HEK293 (cell line): ENCODE measurements at regions not wholly inside any gene's neighbourhood (a gene's known extent, or its start where the extent isn't known, plus 50 kb on each side); places are given as distances from the start of the nearest gene placed in this dataset.

Experiments used
- MZF1 ChIP-seq: fragments of 450-650 bp; formaldehyde crosslinking; IDR thresholded peaks from 2 replicates; pipeline ENCODE4 v1.5.1; 2017; ENCODE audit warnings: missing biosample characterization, missing genetic modification characterization, borderline replicate concordance
- OSR2 ChIP-seq: fragments of 450-650 bp; formaldehyde crosslinking; IDR thresholded peaks from 2 replicates; pipeline ENCODE4 v1.5.1; 2016; ENCODE audit warnings: missing biosample characterization, missing genetic modification characterization
- PRDM6 ChIP-seq: fragments of 450-650 bp; formaldehyde crosslinking; IDR thresholded peaks from 2 replicates; pipeline ENCODE4 v1.5.1; 2017; ENCODE audit warnings: missing biosample characterization, missing genetic modification characterization
- REST ChIP-seq: fragments of 450-650 bp; formaldehyde crosslinking; IDR thresholded peaks from 2 replicates; pipeline ENCODE4 v1.5.1; 2016; ENCODE audit warnings: missing biosample characterization, missing genetic modification characterization
- SCRT1 ChIP-seq: fragments of 450-650 bp; formaldehyde crosslinking; IDR thresholded peaks from 2 replicates; pipeline ENCODE4 v1.5.1; 2016; ENCODE audit warnings: missing biosample characterization, missing genetic modification characterization, borderline replicate concordance
- SETDB1 ChIP-seq: IDR thresholded peaks from one replicate; pipeline ENCODE4 v1.6.1; 2017; ENCODE audit warnings: mild to moderate bottlenecking, low read length, moderate library complexity, mixed read lengths; ENCODE audit not compliant: insufficient read length
- TCF7L2 ChIP-seq: IDR thresholded peaks from 2 replicates; pipeline ENCODE4 v1.6.1; 2011; ENCODE audit warnings: low read depth, mild to moderate bottlenecking, inconsistent platforms, low read length, moderate library complexity, borderline replicate concordance
- ZBTB7A ChIP-seq: fragments of 450-650 bp; formaldehyde crosslinking; IDR thresholded peaks from 2 replicates; pipeline ENCODE4 v1.5.1; 2016; ENCODE audit warnings: low read depth, missing biosample characterization, missing genetic modification characterization
- ZBTB8A ChIP-seq: fragments of 450-650 bp; formaldehyde crosslinking; IDR thresholded peaks from 2 replicates; pipeline ENCODE4 v1.5.1; 2016; ENCODE audit warnings: missing biosample characterization, missing genetic modification characterization
- ZEB2 ChIP-seq: fragments of 450-650 bp; formaldehyde crosslinking; IDR thresholded peaks from 2 replicates; pipeline ENCODE4 v1.5.1; 2016; ENCODE audit warnings: missing biosample characterization, missing genetic modification characterization
- ZFP41 ChIP-seq: fragments of 450-650 bp; formaldehyde crosslinking; IDR thresholded peaks from 2 replicates; pipeline ENCODE4 v1.5.1; 2016; ENCODE audit warnings: missing biosample characterization, missing genetic modification characterization, borderline replicate concordance
- ZFP69B ChIP-seq: fragments of 450-650 bp; formaldehyde crosslinking; IDR thresholded peaks from 2 replicates; pipeline ENCODE4 v1.5.1; 2016; ENCODE audit warnings: missing biosample characterization, missing genetic modification characterization
- ZIC2 ChIP-seq: fragments of 450-650 bp; formaldehyde crosslinking; IDR thresholded peaks from 2 replicates; pipeline ENCODE4 v1.5.1; 2016; ENCODE audit warnings: missing biosample characterization, missing genetic modification characterization
- ZNF202 ChIP-seq: fragments of 450-650 bp; formaldehyde crosslinking; IDR thresholded peaks from 2 replicates; pipeline ENCODE4 v1.5.1; 2016; ENCODE audit warnings: missing biosample characterization, missing genetic modification characterization, borderline replicate concordance
- ZNF214 ChIP-seq: fragments of 450-650 bp; formaldehyde crosslinking; IDR thresholded peaks from 2 replicates; pipeline ENCODE4 v1.5.1; 2017; ENCODE audit warnings: missing biosample characterization, mild to moderate bottlenecking, missing genetic modification characterization, borderline replicate concordance
- ZNF341 ChIP-seq: fragments of 450-650 bp; formaldehyde crosslinking; IDR thresholded peaks from 2 replicates; pipeline ENCODE4; 2016; ENCODE audit warnings: low read depth, missing biosample characterization, missing genetic modification characterization
- ZNF350 ChIP-seq: fragments of 450-650 bp; formaldehyde crosslinking; IDR thresholded peaks from 2 replicates; pipeline ENCODE4 v1.5.0; 2017; ENCODE audit warnings: missing biosample characterization, mild to moderate bottlenecking, missing genetic modification characterization
- ZNF416 ChIP-seq: fragments of 450-650 bp; formaldehyde crosslinking; IDR thresholded peaks from 2 replicates; pipeline ENCODE4 v1.5.1; 2016; ENCODE audit warnings: missing biosample characterization, missing genetic modification characterization
- ZNF501 ChIP-seq: fragments of 450-650 bp; formaldehyde crosslinking; IDR thresholded peaks from 2 replicates; pipeline ENCODE4 v1.5.1; 2016; ENCODE audit warnings: missing biosample characterization, missing genetic modification characterization
- ZNF549 ChIP-seq: fragments of 450-650 bp; IDR thresholded peaks from 2 replicates; pipeline ENCODE4 v1.5.1; 2018; ENCODE audit warnings: missing biosample characterization, missing genetic modification characterization, mild to moderate bottlenecking, inconsistent platforms, moderate library complexity
- ZNF654 ChIP-seq: fragments of 450-650 bp; formaldehyde crosslinking; IDR thresholded peaks from 2 replicates; pipeline ENCODE4 v1.5.1; 2016; ENCODE audit warnings: low read depth, missing biosample characterization, missing genetic modification characterization
- ZNF707 ChIP-seq: fragments of 450-650 bp; formaldehyde crosslinking; IDR thresholded peaks from 2 replicates; pipeline ENCODE4 v1.5.1; 2016; ENCODE audit warnings: missing biosample characterization, missing genetic modification characterization
- ZNF747 ChIP-seq: fragments of 450-650 bp; formaldehyde crosslinking; IDR thresholded peaks from 2 replicates; pipeline ENCODE4 v1.5.1; 2016; ENCODE audit warnings: missing biosample characterization, missing genetic modification characterization
- ZSCAN5A ChIP-seq: fragments of 450-650 bp; formaldehyde crosslinking; IDR thresholded peaks from 2 replicates; pipeline ENCODE4 v1.5.1; 2016; ENCODE audit warnings: missing biosample characterization, missing genetic modification characterization
- TF ChIP-seq, protein P1 (sequence below): fragments of 450-650 bp; formaldehyde crosslinking; IDR thresholded peaks from 2 replicates; pipeline ENCODE4 v1.5.1; 2016; ENCODE audit warnings: missing biosample characterization, missing genetic modification characterization
- TF ChIP-seq, protein P2 (sequence below): fragments of 450-650 bp; formaldehyde crosslinking; IDR thresholded peaks from 2 replicates; pipeline ENCODE4 v1.5.1; 2016; ENCODE audit warnings: missing biosample characterization, missing genetic modification characterization
- TF ChIP-seq, protein P3 (sequence below): fragments of 450-650 bp; formaldehyde crosslinking; optimal IDR thresholded peaks from 2 replicates; pipeline ENCODE3; 2016; ENCODE audit warnings: missing biosample characterization, mild to moderate bottlenecking, missing genetic modification characterization
- TF ChIP-seq, protein P4 (sequence below): IDR thresholded peaks from 2 replicates; pipeline ENCODE4 v1.6.1; 2011; ENCODE audit warnings: mild to moderate bottlenecking, low read depth, low read length, borderline replicate concordance

- TF ChIP-seq, protein P1, sequence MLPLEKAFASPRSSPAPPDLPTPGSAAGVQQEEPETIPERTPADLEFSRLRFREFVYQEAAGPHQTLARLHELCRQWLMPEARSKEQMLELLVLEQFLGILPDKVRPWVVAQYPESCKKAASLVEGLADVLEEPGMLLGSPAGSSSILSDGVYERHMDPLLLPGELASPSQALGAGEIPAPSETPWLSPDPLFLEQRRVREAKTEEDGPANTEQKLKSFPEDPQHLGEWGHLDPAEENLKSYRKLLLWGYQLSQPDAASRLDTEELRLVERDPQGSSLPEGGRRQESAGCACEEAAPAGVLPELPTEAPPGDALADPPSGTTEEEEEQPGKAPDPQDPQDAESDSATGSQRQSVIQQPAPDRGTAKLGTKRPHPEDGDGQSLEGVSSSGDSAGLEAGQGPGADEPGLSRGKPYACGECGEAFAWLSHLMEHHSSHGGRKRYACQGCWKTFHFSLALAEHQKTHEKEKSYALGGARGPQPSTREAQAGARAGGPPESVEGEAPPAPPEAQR (tag by site-specific recombination): no peak
- TF ChIP-seq ZNF747 (tag by site-specific recombination) (no peak), ZNF416 (tag by site-specific recombination) (no peak), ZFP41 (tag by site-specific recombination) (no peak), ZNF501 (tag by site-specific recombination) (peak; percentile 42; the same call in 1 of the 2 replicates), ZBTB7A (0 out of 2 replicates have a peak, but pooled peaks have one; percentile 17), ZNF350 (no peak), ZNF214 (tag by site-specific recombination) (no peak), ZNF341 (tag by site-specific recombination) (peak; percentile 79), ZNF202 (tag by site-specific recombination) (no peak), SETDB1 (no peak), ZEB2 (tag by site-specific recombination) (peak; percentile 94), MZF1 (tag by site-specific recombination) (peak; percentile 95), ZIC2 (tag by site-specific recombination) (peak; percentile 98), ZNF707 (tag by site-specific recombination) (no peak), ZNF549 (tag by site-specific recombination) (no peak), REST (tag by site-specific recombination) (no peak), ZSCAN5A (tag by site-specific recombination) (no peak), PRDM6 (tag by site-specific recombination) (peak; percentile 91), TCF7L2 (peak; percentile 47; the same call in 1 of the 2 replicates), ZNF654 (tag by site-specific recombination) (no peak), SCRT1 (tag by site-specific recombination) (no peak; the same call in 1 of the 2 replicates), ZBTB8A (tag by site-specific recombination) (peak; percentile 62; the same call in 1 of the 2 replicates), ZFP69B (peak; percentile 35; the same call in 1 of the 2 replicates), OSR2 (tag by site-specific recombination) (peak; percentile 97)
- TF ChIP-seq, protein P2, sequence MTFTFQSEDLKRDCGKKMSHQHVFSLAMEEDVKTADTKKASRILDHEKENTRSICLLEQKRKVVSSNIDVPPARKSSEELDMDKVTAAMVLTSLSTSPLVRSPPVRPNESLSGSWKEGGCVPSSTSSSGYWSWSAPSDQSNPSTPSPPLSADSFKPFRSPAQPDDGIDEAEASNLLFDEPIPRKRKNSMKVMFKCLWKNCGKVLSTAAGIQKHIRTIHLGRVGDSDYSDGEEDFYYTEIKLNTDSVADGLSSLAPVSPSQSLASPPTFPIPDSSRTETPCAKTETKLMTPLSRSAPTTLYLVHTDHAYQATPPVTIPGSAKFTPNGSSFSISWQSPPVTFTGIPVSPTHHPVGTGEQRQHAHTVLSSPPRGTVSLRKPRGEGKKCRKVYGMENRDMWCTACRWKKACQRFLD (tag by site-specific recombination): no peak
- TF ChIP-seq, protein P3, sequence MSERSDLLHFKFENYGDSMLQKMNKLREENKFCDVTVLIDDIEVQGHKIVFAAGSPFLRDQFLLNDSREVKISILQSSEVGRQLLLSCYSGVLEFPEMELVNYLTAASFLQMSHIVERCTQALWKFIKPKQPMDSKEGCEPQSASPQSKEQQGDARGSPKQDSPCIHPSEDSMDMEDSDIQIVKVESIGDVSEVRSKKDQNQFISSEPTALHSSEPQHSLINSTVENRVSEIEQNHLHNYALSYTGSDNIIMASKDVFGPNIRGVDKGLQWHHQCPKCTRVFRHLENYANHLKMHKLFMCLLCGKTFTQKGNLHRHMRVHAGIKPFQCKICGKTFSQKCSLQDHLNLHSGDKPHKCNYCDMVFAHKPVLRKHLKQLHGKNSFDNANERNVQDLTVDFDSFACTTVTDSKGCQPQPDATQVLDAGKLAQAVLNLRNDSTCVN (tag by site-specific recombination): peak; percentile 2
- TF ChIP-seq, protein P4, sequence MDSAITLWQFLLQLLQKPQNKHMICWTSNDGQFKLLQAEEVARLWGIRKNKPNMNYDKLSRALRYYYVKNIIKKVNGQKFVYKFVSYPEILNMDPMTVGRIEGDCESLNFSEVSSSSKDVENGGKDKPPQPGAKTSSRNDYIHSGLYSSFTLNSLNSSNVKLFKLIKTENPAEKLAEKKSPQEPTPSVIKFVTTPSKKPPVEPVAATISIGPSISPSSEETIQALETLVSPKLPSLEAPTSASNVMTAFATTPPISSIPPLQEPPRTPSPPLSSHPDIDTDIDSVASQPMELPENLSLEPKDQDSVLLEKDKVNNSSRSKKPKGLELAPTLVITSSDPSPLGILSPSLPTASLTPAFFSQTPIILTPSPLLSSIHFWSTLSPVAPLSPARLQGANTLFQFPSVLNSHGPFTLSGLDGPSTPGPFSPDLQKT: no peak
Observed at GRCh38 chr1:38785285-38786039, 74.1 kb downstream of the RRAGC start (continued).
